Neural progenitor cell (in vitro differentiated cells): ENCODE measurements at regions not wholly inside any gene's neighbourhood (a gene's known extent, or its start where the extent isn't known, plus 50 kb on each side); places are given as distances from the start of the nearest gene placed in this dataset.

ENCODE experiments used
- CTCF ChIP-seq: fragments of 200-600 bp; sonication (generic); IDR thresholded peaks from 2 replicates; pipeline ENCODE4 v1.5.1; 2017; ENCODE audit warnings: antibody characterized with exemption, mild to moderate bottlenecking
- EZH2 ChIP-seq: fragments of 200-600 bp; sonication (generic); IDR thresholded peaks from 2 replicates; pipeline ENCODE4 v1.6.1; 2017; ENCODE audit warnings: antibody characterized with exemption, mild to moderate bottlenecking, moderate library complexity

GRCh38 chrX:118271775-118272174 is 74.1 kb upstream of the WDR44 start:
- TF ChIP-seq CTCF (no peak), EZH2 (no peak)
